A673 (cell line): ENCODE measurements at regions not wholly inside any gene's neighbourhood (a gene's known extent, or its start where the extent isn't known, plus 50 kb on each side); places are given as distances from the start of the nearest gene placed in this dataset.

Experiments
- BruUV-seq: library from RNA; stranded (reverse); fragments of 400-500 nt; replicated peaks from 2 replicates; lab custom pipeline; 2021; lab: Mats Ljungman, UMichigan
- CTCF ChIA-PET: fragments of 300-600 bp; sonication (Branson Sonifier 250); formaldehyde crosslinking; loops from one replicate; lab custom pipeline; 2022; ENCODE audit warnings: antibody characterized with exemption; lab: Charles Lee
- POLR2A ChIA-PET: fragments of 300-600 bp; sonication (Branson Sonifier 250); formaldehyde crosslinking; loops from one replicate; lab custom pipeline; 2022; ENCODE audit warnings: antibody characterized with exemption; ENCODE audit not compliant: low non-redundant PET; lab: Charles Lee
- DNase-seq: peaks from one replicate; pipeline ENCODE4 v3.0.0-alpha.2; 2015; ENCODE audit warnings: low spot score
- H3K27ac ChIP-seq: fragments of 200-600 bp; sonication (generic); 2 replicates; pipeline ENCODE4 v1.5.1; 2016; ENCODE audit warnings: mixed run types, low read depth, mild to moderate bottlenecking, mixed read lengths, antibody characterized with exemption, low read length; ENCODE audit not compliant: poor library complexity, severe bottlenecking
- H3K27me3 ChIP-seq: fragments of 200-600 bp; sonication (generic); replicated peaks from 2 replicates; pipeline ENCODE4 v1.6.1; 2017; ENCODE audit warnings: mixed run types, low read depth, mild to moderate bottlenecking, mixed read lengths, antibody characterized with exemption, low read length; ENCODE audit not compliant: insufficient read depth, poor library complexity
- H3K36me3 ChIP-seq: fragments of 200-600 bp; sonication (generic); 2 replicates; pipeline ENCODE4 v1.6.1; 2016; ENCODE audit warnings: mixed run types, mild to moderate bottlenecking, mixed read lengths, antibody characterized with exemption, low read length; ENCODE audit not compliant: insufficient read depth, poor library complexity, severe bottlenecking
- H3K4me1 ChIP-seq: fragments of 200-600 bp; sonication (generic); 2 replicates; pipeline ENCODE4 v1.6.1; 2017; ENCODE audit warnings: mixed run types, mild to moderate bottlenecking, mixed read lengths, antibody characterized with exemption, low read length; ENCODE audit not compliant: insufficient read depth, poor library complexity, severe bottlenecking
- H3K4me3 ChIP-seq: fragments of 200-600 bp; sonication (generic); 2 replicates; pipeline ENCODE4 v1.5.1; 2016; ENCODE audit warnings: low read depth, mixed run types, mild to moderate bottlenecking, mixed read lengths, low read length; ENCODE audit not compliant: poor library complexity, severe bottlenecking
- H3K9me3 ChIP-seq: fragments of 200-600 bp; sonication (generic); 2 replicates; pipeline ENCODE4 v1.6.1; 2016; ENCODE audit warnings: mixed run types, low read depth, mild to moderate bottlenecking, mixed read lengths, antibody characterized with exemption, low read length; ENCODE audit not compliant: poor library complexity, severe bottlenecking
- EZH2 ChIP-seq: fragments of 200-600 bp; sonication (generic); IDR thresholded peaks from 2 replicates; pipeline ENCODE4 v1.6.1; 2017; ENCODE audit warnings: borderline replicate concordance, low read depth, mild to moderate bottlenecking, mixed read lengths, antibody characterized with exemption, low read length; ENCODE audit not compliant: poor library complexity, severe bottlenecking
- intact Hi-C: fragments of 100-400 bp; cut with micrococcal nuclease; formaldehyde crosslinking; loops from one replicate; pipeline ENCODE4 v1.10.0; 2022; ENCODE audit not compliant: unreplicated experiment
- TF ChIP-seq, protein P1 (sequence below): fragments of 300-800, 200-600 bp; sonication (generic); conservative IDR thresholded peaks from 2 replicates; pipeline ENCODE4 v1.5.1; 2017; ENCODE audit warnings: low read depth, mild to moderate bottlenecking, antibody characterized with exemption, low read length, moderate library complexity, mixed read lengths

DNA sequence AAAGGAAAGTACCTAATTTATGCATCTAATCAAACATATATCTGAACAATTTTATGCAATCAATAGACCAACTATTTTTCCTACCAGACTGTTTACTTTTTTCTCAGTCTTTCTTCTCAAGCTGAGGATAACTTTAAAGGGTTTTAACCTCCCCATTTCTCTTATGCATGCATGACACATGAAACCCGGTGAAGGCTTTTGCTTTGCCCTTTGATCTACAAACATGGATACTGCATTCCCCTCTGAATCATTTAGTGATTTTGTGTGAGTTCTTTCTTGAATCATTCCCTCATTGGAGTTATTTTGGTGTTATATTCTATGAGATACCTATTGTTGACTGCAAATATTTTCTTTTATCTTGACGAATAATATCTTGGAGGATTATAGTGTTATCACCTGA is 931.9 kb upstream of the CNTNAP5 start:
- intact Hi-C loops, result no loop called here
- no peak for TF ChIP-seq EZH2
- TF ChIP-seq, protein P1, sequence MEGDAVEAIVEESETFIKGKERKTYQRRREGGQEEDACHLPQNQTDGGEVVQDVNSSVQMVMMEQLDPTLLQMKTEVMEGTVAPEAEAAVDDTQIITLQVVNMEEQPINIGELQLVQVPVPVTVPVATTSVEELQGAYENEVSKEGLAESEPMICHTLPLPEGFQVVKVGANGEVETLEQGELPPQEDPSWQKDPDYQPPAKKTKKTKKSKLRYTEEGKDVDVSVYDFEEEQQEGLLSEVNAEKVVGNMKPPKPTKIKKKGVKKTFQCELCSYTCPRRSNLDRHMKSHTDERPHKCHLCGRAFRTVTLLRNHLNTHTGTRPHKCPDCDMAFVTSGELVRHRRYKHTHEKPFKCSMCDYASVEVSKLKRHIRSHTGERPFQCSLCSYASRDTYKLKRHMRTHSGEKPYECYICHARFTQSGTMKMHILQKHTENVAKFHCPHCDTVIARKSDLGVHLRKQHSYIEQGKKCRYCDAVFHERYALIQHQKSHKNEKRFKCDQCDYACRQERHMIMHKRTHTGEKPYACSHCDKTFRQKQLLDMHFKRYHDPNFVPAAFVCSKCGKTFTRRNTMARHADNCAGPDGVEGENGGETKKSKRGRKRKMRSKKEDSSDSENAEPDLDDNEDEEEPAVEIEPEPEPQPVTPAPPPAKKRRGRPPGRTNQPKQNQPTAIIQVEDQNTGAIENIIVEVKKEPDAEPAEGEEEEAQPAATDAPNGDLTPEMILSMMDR, result no peak
- H3K4me1 ChIP-seq, result no peaks in the 10 kb centered on the region
- no peak overlapping the region for H3K4me3 ChIP-seq
- no TSS peak for BruUV-seq
- H3K36me3 ChIP-seq, result no peaks in the 10 kb centered on the region
- CTCF ChIA-PET, result no interaction called here
- H3K27ac ChIP-seq, result no peak overlapping the region
- H3K27me3 ChIP-seq, result no peaks in the 10 kb centered on the region
- POLR2A ChIA-PET, result no interaction called here
- no peaks in the 10 kb centered on the region for H3K9me3 ChIP-seq
- no peak for DNase-seq

DNA sequence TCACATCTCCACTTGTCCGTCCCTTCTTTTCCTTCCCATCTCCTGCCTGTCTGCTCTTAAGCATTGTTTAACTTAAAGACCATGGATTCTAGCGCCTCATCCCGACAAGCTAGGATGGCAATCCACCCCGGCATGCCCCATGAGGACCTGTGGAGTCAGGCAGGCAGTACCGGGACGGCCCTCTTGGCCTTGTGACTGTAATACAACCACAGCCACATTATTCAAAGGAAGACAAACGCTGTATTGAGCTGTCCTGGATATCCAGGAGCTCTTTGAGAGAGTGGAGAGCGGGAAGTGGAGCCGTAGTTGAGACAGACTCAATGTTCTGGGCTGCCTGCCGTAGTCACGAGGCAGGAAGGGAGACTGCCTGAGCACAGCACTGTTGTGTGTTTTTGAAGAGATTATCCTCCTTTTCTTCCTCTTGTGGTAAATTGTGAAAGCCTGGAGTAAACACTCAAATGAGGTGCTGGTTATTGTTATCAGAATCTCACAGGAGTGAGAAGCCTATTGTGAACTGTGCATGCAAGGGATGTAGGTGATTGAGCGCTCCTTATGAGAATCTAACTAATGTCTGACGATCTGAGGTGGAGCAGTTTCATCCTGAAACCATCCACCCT is 929.8 kb upstream of the CNTNAP5 start:
- POLR2A ChIA-PET, result no interaction called here
- Histone ChIP-seq H3K9me3 (no peaks in the 10 kb centered on the region), H3K4me1 (no peaks in the 10 kb centered on the region), H3K36me3 (no peaks in the 10 kb centered on the region), H3K27me3 (no peaks in the 10 kb centered on the region), H3K4me3 (no peak overlapping the region), H3K27ac (no peak overlapping the region)
- BruUV-seq, result no TSS peak
- CTCF ChIA-PET, result no interaction called here
- TF ChIP-seq EZH2, result no peak
- TF ChIP-seq, protein P1, result no peak
- DNase-seq, result no peak
- intact Hi-C loops, result no loop called here

DNA sequence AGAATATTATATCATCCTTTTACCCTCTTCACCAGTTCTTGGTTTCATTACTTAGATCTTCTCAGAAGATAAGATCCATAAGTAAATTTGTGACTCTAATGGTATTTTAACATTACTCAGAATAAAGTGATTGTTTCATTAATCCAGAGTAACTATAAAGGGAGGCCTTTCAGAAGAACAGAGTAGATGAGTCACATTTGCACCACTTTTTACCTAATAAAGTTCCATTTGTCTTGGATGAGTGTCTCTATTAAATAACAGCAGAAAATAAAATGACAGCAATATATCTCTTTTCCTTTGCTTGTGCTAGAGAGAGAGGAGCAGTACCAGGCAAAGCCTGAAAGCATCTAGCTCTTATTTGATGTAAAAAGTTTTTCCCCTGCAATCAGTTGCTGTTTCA is 926.5 kb upstream of the CNTNAP5 start:
- CTCF ChIA-PET, result no interaction called here
- TF ChIP-seq EZH2, result no peak
- TF ChIP-seq, protein P1, result no peak

More for the DNA sequence above, 926.5 kb upstream of the CNTNAP5 start:
- Histone ChIP-seq H3K9me3 (no peaks in the 10 kb centered on the region), H3K27ac (no peak overlapping the region), H3K4me1 (no peaks in the 10 kb centered on the region), H3K4me3 (no peak overlapping the region), H3K36me3 (no peaks in the 10 kb centered on the region), H3K27me3 (no peaks in the 10 kb centered on the region)
- POLR2A ChIA-PET, result no interaction called here
- intact Hi-C loops, result no loop called here
- DNase-seq, result no peak
- no TSS peak for BruUV-seq
